ENCODE measurements at regions not wholly inside any gene's neighbourhood (a gene's known extent, or its start where the extent isn't known, plus 50 kb on each side); places are given as distances from the start of the nearest gene placed in this dataset.

DNA sequence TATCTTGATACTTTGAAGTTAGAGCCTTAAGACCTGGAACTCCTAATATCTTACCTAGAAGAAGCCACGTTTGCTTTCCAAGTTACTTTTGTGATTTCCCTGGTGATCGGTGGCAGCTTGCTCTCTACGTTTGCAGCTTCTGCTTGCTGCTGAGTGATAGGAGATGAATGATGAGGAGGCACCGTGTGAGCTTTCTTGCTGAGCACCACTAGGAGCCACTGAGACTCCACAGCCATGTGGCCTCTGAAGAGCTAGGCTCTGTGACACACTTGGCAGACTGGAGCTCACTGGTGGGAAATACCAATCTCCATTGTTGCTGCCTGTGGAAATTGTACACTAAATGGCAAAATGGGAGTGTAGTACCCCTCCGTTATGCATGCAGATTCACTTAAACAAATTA lies 161.8 kb downstream of the IBTK start:
- CTCF ChIA-PET, result no interaction called here
- no peak overlapping the region for H3K27ac Mint-ChIP-seq
- no peaks in the 10 kb centered on the region for H3K36me3 Mint-ChIP-seq (ENCODE audit: low read depth)
- no peak for DNase-seq
- no peaks in the 10 kb centered on the region for H3K9me3 Mint-ChIP-seq
- no peak overlapping the region for H3K4me3 Mint-ChIP-seq
- no peaks in the 10 kb centered on the region for H3K4me1 Mint-ChIP-seq
- H3K27me3 Mint-ChIP-seq, result no peaks in the 10 kb centered on the region
- POLR2A ChIA-PET, result no interaction called here

DNA sequence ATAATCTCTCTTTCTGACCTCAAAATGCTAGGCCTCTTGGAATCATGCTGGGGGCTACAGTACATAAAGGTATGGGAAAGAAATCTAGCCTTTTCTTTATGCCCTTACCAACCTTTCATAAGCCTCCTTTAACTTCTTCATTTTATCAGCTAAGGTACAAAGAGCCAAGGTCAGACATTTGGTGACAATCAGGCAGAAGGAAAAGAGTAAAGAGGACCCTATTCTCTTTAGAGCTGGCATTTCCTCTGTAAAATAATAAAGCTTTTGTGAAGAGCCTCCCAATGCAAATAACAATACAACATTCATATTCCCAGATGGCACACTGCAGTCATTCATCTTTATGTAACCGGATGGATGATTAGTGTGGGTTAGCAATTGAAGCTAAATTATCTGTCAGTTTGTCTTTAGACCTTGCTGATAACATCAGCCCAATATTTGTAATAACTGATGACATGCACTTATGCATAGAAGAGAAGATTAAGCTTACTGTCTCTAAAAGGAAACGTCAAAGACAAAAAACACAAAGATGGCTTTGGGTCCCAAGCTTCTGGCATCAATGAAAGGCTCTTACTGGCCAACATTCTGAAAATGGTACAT lies 163.1 kb downstream of the IBTK start:
- CTCF ChIA-PET, result interaction anchor here (0.6 kb wide), 1 partner anchor 36 kb away, joined by 3 read pairs; no protein-coding TSS in a partner anchor
- no peak for DNase-seq
- POLR2A ChIA-PET, result no interaction called here
- Mint-ChIP-seq H3K9me3 (no peaks in the 10 kb centered on the region), H3K27ac (no peak overlapping the region), H3K4me1 (no peaks in the 10 kb centered on the region), H3K27me3 (no peaks in the 10 kb centered on the region), H3K4me3 (no peak overlapping the region), H3K36me3 (ENCODE audit: low read depth) (no peaks in the 10 kb centered on the region)

DNA sequence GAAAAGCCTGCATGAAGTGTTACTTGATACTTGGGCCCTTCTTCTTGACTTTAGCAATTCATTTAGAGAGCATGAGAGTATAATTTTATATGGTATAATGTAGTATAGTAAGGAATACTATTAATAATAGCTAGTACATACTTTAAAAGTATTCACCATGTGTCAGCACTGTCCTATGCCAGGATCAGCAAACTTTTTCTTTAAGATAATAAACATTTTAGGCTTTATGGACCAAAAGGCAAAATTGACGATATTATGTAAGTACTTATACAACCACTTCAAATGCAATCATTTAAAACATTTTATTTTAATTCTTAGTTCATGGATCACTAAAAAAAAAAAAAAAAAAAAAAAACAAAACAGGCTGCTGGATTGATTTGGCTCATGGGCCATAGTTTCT lies 163.9 kb downstream of the IBTK start:
- no peaks in the 10 kb centered on the region for H3K27me3 Mint-ChIP-seq
- H3K9me3 Mint-ChIP-seq, result no peaks in the 10 kb centered on the region
- no peak overlapping the region for H3K27ac Mint-ChIP-seq
- ChIA-PET CTCF (no interaction called here), POLR2A (no interaction called here)
- no peak for DNase-seq
- H3K36me3 Mint-ChIP-seq (ENCODE audit: low read depth), result no peaks in the 10 kb centered on the region
- no peaks in the 10 kb centered on the region for H3K4me1 Mint-ChIP-seq
- H3K4me3 Mint-ChIP-seq, result no peak overlapping the region

DNA sequence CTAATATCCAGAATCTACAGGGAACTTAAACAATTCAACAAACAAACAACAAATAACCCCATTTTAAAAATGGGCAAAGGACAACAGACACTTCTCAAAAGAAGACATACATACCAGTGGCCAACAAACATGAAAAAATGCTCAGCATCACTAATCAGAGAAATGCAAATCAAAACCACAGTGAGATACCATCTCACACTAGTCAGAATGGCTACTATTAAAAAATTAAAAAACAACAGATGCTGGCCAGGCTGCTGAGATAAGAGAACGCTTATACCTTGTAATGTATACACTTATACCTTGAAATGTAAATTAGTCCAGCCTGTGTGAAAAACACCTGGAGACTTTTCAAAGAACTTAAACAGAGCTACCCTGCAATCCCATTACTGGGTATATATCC lies 166.8 kb downstream of the IBTK start:
- POLR2A ChIA-PET, result no interaction called here
- no peaks in the 10 kb centered on the region for H3K36me3 Mint-ChIP-seq (ENCODE audit: low read depth)

DNA sequence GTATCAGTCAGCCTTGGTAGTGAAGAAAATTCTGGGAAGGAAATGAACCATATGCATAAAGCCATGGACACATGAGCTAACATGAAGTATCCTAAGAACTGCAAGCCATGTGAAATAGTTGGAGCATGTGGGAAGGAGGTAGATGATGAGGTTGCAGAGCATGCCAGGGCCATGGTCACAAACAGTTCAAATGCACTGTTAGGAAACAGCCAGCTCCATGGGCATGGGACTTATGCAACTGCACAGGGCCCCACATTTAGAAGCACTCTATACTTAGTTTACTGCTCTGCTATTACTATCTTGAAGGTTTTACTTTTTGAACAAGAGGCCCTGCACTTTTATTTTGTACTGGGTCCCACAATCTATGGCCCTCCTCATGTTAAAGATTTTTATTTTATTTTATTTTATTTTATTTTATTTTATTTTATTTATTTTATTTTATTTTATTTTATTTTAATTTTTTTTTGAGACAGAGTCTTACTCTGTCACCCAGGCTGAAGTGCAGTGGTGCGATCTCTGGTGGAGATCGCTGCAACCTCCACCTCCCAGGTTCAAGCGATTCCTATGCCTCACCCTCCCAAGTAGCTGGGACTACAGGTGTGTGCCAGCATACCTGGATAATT lies 169.1 kb downstream of the IBTK start:
- Mint-ChIP-seq H3K36me3 (ENCODE audit: low read depth) (no peaks in the 10 kb centered on the region), H3K4me1 (no peaks in the 10 kb centered on the region), H3K9me3 (no peaks in the 10 kb centered on the region), H3K27ac (no peak overlapping the region), H3K27me3 (no peaks in the 10 kb centered on the region), H3K4me3 (no peak overlapping the region)
- no peak for DNase-seq
- ChIA-PET CTCF (no interaction called here), POLR2A (no interaction called here)

More for the DNA sequence above, 166.8 kb downstream of the IBTK start:
- no peak overlapping the region for H3K4me3 Mint-ChIP-seq
- no peaks in the 10 kb centered on the region for H3K4me1 Mint-ChIP-seq
- no peaks in the 10 kb centered on the region for H3K9me3 Mint-ChIP-seq
- H3K27ac Mint-ChIP-seq, result no peak overlapping the region
- no peak for DNase-seq
- CTCF ChIA-PET, result no interaction called here
- no peaks in the 10 kb centered on the region for H3K27me3 Mint-ChIP-seq

DNA sequence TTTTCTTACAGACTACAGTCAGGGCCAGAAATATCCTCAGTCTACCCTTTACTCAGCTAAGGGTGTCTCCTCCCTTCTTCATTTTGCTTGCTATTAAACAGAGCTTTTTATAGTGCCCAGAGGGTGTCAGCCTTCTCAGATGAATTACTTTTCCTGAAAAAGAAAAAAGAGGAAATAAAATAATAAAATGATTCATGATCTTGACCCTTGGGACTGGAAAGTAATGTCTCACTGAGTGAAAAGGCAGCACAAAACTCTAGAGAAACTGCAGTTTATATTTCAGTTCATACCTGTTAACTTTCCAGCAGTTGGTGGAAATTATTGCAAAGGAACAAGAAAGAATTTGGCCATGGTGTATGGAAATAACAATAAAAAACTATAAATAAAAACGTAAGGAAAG lies 170.6 kb downstream of the IBTK start:
- POLR2A ChIA-PET, result no interaction called here
- H3K4me3 Mint-ChIP-seq, result no peak overlapping the region
- no peaks in the 10 kb centered on the region for H3K36me3 Mint-ChIP-seq (ENCODE audit: low read depth)
- no peaks in the 10 kb centered on the region for H3K4me1 Mint-ChIP-seq
- no peaks in the 10 kb centered on the region for H3K9me3 Mint-ChIP-seq
- CTCF ChIA-PET, result no interaction called here
- DNase-seq, result no peak
- H3K27ac Mint-ChIP-seq, result no peak overlapping the region
- no peaks in the 10 kb centered on the region for H3K27me3 Mint-ChIP-seq

DNA sequence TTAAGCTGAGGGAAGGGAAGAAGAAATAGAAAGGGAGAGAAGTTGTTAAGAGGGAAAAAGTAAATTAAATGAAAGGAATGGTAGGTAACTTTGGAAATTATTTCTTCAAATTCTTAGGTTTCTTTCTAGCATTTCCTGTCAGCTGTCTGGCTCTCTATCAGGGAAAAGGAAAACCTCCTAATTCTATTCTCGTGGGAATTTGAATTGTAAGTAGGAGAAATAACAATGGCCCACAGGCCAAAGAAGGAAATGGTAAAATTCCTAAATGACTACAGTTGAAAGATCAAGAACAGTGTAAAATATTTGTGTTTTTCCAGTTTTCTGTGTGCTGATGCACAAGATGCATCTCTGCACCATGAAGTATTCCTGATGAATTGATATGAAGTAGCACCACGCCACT lies 173.0 kb downstream of the IBTK start:
- Mint-ChIP-seq H3K4me1 (no peaks in the 10 kb centered on the region), H3K36me3 (ENCODE audit: low read depth) (no peaks in the 10 kb centered on the region), H3K4me3 (no peak overlapping the region), H3K27ac (no peak overlapping the region), H3K9me3 (no peaks in the 10 kb centered on the region), H3K27me3 (no peaks in the 10 kb centered on the region)
- DNase-seq, result no peak
- ChIA-PET CTCF (no interaction called here), POLR2A (interaction anchor here (0.6 kb wide), 1 partner anchor 1510 kb away, joined by 3 read pairs; no protein-coding TSS in a partner anchor)

DNA sequence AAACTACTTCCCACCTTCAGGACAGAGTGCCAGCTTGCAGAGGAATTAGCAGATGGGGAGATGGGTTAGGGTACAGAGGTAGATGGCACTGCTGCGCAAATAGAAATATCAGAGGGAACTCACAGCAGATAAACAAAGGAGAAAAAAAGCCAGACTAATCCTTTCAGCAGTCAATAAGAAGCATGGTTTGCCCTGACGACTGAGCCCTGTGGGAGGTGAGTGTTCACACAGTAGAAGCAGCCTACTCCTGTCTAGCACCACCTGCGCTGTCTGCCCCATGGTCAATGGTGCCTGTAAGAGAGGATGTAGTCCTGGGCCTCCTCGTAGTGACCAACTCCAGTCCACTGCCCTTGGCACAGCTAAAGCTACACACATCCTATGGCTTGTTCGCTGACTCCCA lies 174.1 kb downstream of the IBTK start:
- no peak overlapping the region for H3K4me3 Mint-ChIP-seq
- H3K27me3 Mint-ChIP-seq, result no peaks in the 10 kb centered on the region
- no peaks in the 10 kb centered on the region for H3K4me1 Mint-ChIP-seq
- H3K27ac Mint-ChIP-seq, result no peak overlapping the region
- no peak for DNase-seq
- H3K9me3 Mint-ChIP-seq, result no peaks in the 10 kb centered on the region
- ChIA-PET POLR2A (no interaction called here), CTCF (no interaction called here)
- H3K36me3 Mint-ChIP-seq (ENCODE audit: low read depth), result no peaks in the 10 kb centered on the region

DNA sequence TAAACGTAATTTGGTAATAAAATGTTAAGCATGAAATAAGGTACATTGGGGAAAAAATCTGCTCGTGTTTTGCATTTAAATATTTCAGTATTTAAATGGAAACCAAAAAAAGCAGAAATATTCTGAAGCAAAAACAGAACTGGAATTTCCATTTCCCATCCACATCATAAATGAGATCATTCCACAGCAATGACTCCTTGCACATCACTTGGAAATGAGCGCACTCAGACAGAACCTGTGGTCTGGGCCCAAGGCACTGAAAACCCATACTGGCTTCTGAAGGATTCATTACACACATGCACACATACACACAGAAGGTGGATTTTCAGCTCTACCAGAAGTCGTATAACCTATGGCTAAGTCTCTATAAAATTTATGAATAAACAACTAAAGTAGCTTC lies 174.8 kb downstream of the IBTK start:
- Mint-ChIP-seq H3K9me3 (no peaks in the 10 kb centered on the region), H3K4me3 (no peak overlapping the region)
- POLR2A ChIA-PET, result no interaction called here

DNA sequence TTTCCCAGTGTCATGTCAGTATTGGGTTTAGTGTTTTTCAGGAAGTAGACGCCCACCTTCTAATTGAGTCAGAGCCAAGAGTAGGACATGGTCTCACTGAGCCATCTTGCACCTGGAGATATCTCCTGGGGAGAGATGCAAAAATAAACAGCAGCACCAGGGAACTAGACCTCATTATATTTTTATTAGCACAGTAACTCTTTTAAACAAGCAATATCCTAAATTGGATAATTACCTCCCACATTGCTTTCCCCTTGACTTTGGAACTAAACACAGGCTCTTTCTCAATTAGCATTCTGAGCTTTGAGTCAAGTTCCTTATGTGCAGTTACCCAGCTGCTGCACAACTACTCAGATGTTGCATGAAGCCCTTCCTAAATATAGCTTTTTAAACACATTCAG lies 175.4 kb downstream of the IBTK start:
- CTCF ChIA-PET, result no interaction called here
- H3K36me3 Mint-ChIP-seq (ENCODE audit: low read depth), result no peaks in the 10 kb centered on the region
- H3K4me3 Mint-ChIP-seq, result no peak overlapping the region
- H3K9me3 Mint-ChIP-seq, result no peaks in the 10 kb centered on the region
- no peaks in the 10 kb centered on the region for H3K27me3 Mint-ChIP-seq
- no peak for DNase-seq
- H3K4me1 Mint-ChIP-seq, result no peaks in the 10 kb centered on the region
- H3K27ac Mint-ChIP-seq, result no peak overlapping the region
- POLR2A ChIA-PET, result no interaction called here

More for the DNA sequence above, 174.8 kb downstream of the IBTK start:
- no peaks in the 10 kb centered on the region for H3K4me1 Mint-ChIP-seq
- no peak for DNase-seq
- no peaks in the 10 kb centered on the region for H3K27me3 Mint-ChIP-seq
- no peaks in the 10 kb centered on the region for H3K36me3 Mint-ChIP-seq (ENCODE audit: low read depth)
- CTCF ChIA-PET, result no interaction called here
- H3K27ac Mint-ChIP-seq, result no peak overlapping the region

DNA sequence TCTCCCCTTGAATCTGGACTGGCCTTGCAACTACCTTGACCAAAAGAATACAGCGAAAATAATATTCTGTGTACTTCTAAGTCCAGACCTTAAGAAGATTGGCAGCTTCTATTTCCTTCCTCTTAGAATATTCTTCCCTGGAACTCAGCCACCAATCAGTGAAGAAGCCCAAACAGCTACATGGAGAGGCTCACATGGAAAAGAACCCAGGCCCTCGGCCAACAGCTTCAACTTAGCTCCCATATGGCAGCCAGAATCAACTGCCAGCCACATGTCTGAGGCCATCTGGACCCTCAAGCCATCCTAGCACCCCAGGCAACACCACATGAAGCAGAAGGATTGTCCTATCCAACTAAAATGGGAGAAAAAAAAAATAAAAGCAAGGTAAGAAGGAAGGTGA lies 178.8 kb downstream of the IBTK start:
- no peak for DNase-seq
- no peaks in the 10 kb centered on the region for H3K9me3 Mint-ChIP-seq
- POLR2A ChIA-PET, result no interaction called here
- no peaks in the 10 kb centered on the region for H3K36me3 Mint-ChIP-seq (ENCODE audit: low read depth)
- no peaks in the 10 kb centered on the region for H3K27me3 Mint-ChIP-seq
- no peaks in the 10 kb centered on the region for H3K4me1 Mint-ChIP-seq
- CTCF ChIA-PET, result no interaction called here
- no peak overlapping the region for H3K4me3 Mint-ChIP-seq
- H3K27ac Mint-ChIP-seq, result no peak overlapping the region

DNA sequence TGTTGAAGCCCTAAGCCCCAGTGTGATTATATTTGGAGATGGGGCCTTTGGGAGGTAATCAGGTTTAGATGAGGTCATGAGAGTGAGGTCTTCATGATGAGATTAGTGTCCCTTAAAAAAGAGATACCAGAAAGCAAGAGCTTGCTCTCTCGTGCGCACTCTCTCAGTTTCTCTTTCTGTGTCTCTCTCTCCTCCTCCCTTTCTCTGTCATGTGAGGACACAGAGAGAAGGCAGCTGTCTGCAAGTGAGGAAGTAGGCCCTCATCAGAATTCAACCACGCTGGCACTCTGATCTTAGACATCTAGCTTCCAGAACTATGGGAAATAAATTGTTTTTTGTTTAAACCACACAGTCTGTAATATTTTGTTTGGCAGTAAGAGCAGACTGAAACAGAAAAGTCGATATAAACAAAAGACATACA lies 180.5 kb downstream of the IBTK start:
- POLR2A ChIA-PET, result no interaction called here
- no peaks in the 10 kb centered on the region for H3K27me3 Mint-ChIP-seq
- no peaks in the 10 kb centered on the region for H3K36me3 Mint-ChIP-seq (ENCODE audit: low read depth)
- H3K9me3 Mint-ChIP-seq, result no peaks in the 10 kb centered on the region
- no peak overlapping the region for H3K4me3 Mint-ChIP-seq
- CTCF ChIA-PET, result interaction anchor here (0.7 kb wide), 1 partner anchor 157 kb away, joined by 3 read pairs; no protein-coding TSS in a partner anchor
- DNase-seq, result no peak
- no peaks in the 10 kb centered on the region for H3K4me1 Mint-ChIP-seq
- H3K27ac Mint-ChIP-seq, result no peak overlapping the region

DNA sequence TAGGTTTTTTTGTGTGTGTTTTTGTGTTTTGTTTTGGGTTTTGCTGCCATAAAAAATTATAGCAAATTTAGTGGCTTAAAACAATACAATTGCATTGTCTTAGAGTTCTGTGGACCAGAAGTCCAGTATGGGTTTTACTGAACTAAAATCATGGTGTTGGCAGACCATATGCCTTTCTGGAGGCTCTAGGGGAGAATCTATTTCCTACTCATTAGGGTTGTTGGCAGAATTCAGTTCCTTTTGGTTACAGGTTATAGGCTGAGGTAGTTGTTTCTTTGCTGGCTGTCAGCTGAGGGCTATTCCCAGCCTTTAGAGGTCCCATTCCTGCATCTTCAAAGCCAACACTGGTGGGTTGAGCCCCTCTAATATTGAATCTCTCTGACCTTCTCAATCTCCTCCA lies 181.3 kb downstream of the IBTK start:
- ChIA-PET CTCF (no interaction called here), POLR2A (no interaction called here)
- Mint-ChIP-seq H3K4me1 (no peaks in the 10 kb centered on the region), H3K36me3 (ENCODE audit: low read depth) (no peaks in the 10 kb centered on the region), H3K9me3 (no peaks in the 10 kb centered on the region), H3K4me3 (no peak overlapping the region), H3K27me3 (no peaks in the 10 kb centered on the region), H3K27ac (no peak overlapping the region)
- no peak for DNase-seq

DNA sequence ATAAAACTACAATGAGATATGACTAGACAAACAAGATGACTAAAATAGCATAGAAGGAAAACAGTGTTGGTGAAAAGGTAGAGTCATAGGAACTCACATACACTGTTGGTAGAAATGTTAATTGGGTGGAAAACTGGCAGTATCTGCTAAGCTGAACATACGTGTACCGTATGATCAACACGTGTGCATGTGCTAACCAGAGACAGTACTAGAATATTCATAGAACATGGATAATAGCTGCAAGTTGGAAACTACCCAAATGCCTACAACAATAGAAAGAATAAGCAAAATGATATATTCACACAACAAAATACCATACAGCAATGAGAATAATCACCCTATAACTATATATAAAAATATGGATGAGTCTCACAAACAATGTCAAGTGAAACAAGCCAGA lies 184.0 kb downstream of the IBTK start:
- no peak for DNase-seq
- CTCF ChIA-PET, result no interaction called here

More for the DNA sequence above, 184.0 kb downstream of the IBTK start:
- Mint-ChIP-seq H3K27me3 (no peaks in the 10 kb centered on the region), H3K4me1 (no peaks in the 10 kb centered on the region), H3K27ac (no peak overlapping the region), H3K9me3 (no peaks in the 10 kb centered on the region), H3K36me3 (ENCODE audit: low read depth) (no peaks in the 10 kb centered on the region), H3K4me3 (no peak overlapping the region)
- POLR2A ChIA-PET, result no interaction called here
